PC-9 (cell line): ENCODE measurements at regions not wholly inside any gene's neighbourhood (a gene's known extent, or its start where the extent isn't known, plus 50 kb on each side); places are given as distances from the start of the nearest gene placed in this dataset.

ENCODE experiments used
- BruUV-seq: library from RNA; stranded (reverse); fragments of 400-500 nt; replicated peaks from 2 replicates; lab custom pipeline; 2021; lab: Mats Ljungman, UMichigan
- CTCF ChIA-PET: fragments of 300-600 bp; sonication (Branson Sonifier 250); formaldehyde crosslinking; loops from one replicate; lab custom pipeline; 2022; ENCODE audit warnings: antibody characterized with exemption; lab: Charles Lee
- POLR2A ChIA-PET: fragments of 300-600 bp; sonication (Branson Sonifier 250); formaldehyde crosslinking; loops from one replicate; lab custom pipeline; 2022; ENCODE audit warnings: antibody characterized with exemption; ENCODE audit not compliant: unreplicated experiment; lab: Charles Lee
- DNase-seq, 2 experiments: peaks; one replicate each; pipeline versions ENCODE4 v3.0.0 to v3.0.0-alpha.2; 2015 to 2022; ENCODE audit warnings: mixed read lengths in 1 of 2
- H2AFZ ChIP-seq: fragments of 200-600 bp; sonication (generic); 2 replicates; pipeline ENCODE4 v1.8.1; 2017; ENCODE audit warnings: antibody characterized with exemption
- H3F3A ChIP-seq: fragments of 200-600 bp; sonication (generic); 2 replicates; pipeline ENCODE4 v1.8.1; 2017; ENCODE audit warnings: antibody characterized with exemption, mild to moderate bottlenecking, low read depth; ENCODE audit not compliant: insufficient read depth
- H3K27ac ChIP-seq: fragments of 200-600 bp; sonication (generic); 2 replicates; pipeline ENCODE4 v1.6.1; 2016; ENCODE audit warnings: mixed run types
- H3K27me3 ChIP-seq: fragments of 200-600 bp; sonication (generic); 2 replicates; pipeline ENCODE4 v1.6.1; 2016; ENCODE audit warnings: low read depth, mixed run types; ENCODE audit not compliant: insufficient read depth
- H3K36me3 ChIP-seq: fragments of 200-600 bp; sonication (generic); 2 replicates; pipeline ENCODE4 v1.6.1; 2016; ENCODE audit warnings: low read depth, mixed run types
- H3K4me1 ChIP-seq: fragments of 200-600 bp; sonication (generic); replicated peaks from 2 replicates; pipeline ENCODE4 v1.6.1; 2016; ENCODE audit warnings: mixed run types; ENCODE audit not compliant: insufficient read depth
- H3K4me2 ChIP-seq: fragments of 200-600 bp; sonication (generic); 2 replicates; pipeline ENCODE4 v1.6.1; 2017; ENCODE audit warnings: mixed run types
- H3K4me3 ChIP-seq: fragments of 200-600 bp; sonication (generic); 2 replicates; pipeline ENCODE4 v1.6.1; 2016; ENCODE audit warnings: mixed run types
- H3K79me2 ChIP-seq: fragments of 200-600 bp; sonication (generic); 2 replicates; pipeline ENCODE4 v1.6.1; 2017; ENCODE audit warnings: low read depth, mixed run types
- H3K9me2 ChIP-seq: fragments of 200-600 bp; sonication (generic); 2 replicates; pipeline ENCODE4 v1.8.1; 2017; ENCODE audit warnings: mild to moderate bottlenecking; ENCODE audit not compliant: insufficient read depth
- H3K9me3 ChIP-seq: fragments of 200-600 bp; sonication (generic); 2 replicates; pipeline ENCODE4 v1.8.1; 2016; ENCODE audit warnings: low read depth; ENCODE audit not compliant: insufficient read depth
- H4K20me1 ChIP-seq: fragments of 200-600 bp; sonication (generic); 2 replicates; pipeline ENCODE4 v1.8.1; 2017; ENCODE audit not compliant: insufficient read depth
- CTCF ChIP-seq: fragments of 200-600 bp; sonication (generic); conservative IDR thresholded peaks from 2 replicates; pipeline ENCODE4 v1.6.1; 2017; ENCODE audit warnings: mixed run types, antibody characterized with exemption, mild to moderate bottlenecking, moderate library complexity
- EZH2 ChIP-seq: fragments of 200-600 bp; sonication (generic); IDR thresholded peaks from 2 replicates; pipeline ENCODE4 v1.8.0; 2017; ENCODE audit warnings: antibody characterized with exemption, low read depth
- intact Hi-C: fragments of 100-400 bp; cut with micrococcal nuclease; formaldehyde crosslinking; loops from one replicate; pipeline ENCODE4 v1.10.0; 2022; ENCODE audit not compliant: unreplicated experiment

- intact Hi-C loops: no loop called here
- no peak overlapping the region for H3K4me2 ChIP-seq
- no peaks in the 10 kb centered on the region for H3K79me2 ChIP-seq
- no peak overlapping the region for H2AFZ ChIP-seq
- no peak overlapping the region for H3K4me3 ChIP-seq
- no peaks in the 10 kb centered on the region for H3K36me3 ChIP-seq
- DNase-seq: peak in 1 of 2 experiments; percentile 40
- ChIA-PET POLR2A (no interaction called here), CTCF (no interaction called here)
- H3K9me3 ChIP-seq: no peaks in the 10 kb centered on the region
- H3K27me3 ChIP-seq: no peaks in the 10 kb centered on the region
- no peak for TF ChIP-seq CTCF
- no peak for TF ChIP-seq EZH2
- no peak overlapping the region for H3K27ac ChIP-seq
- H3F3A ChIP-seq: peaks cover 4% of the 10 kb centered on the region; the same call in 1 of the 2 replicates
- H4K20me1 ChIP-seq: no peaks in the 10 kb centered on the region
- no peaks in the 10 kb centered on the region for H3K4me1 ChIP-seq
- no peaks in the 10 kb centered on the region for H3K9me2 ChIP-seq
- BruUV-seq: no TSS peak
These were observed 67.2 kb upstream of the LHX1 start for GRCh38 chr17:36869856-36870719.

GRCh38 chr17:36870720-36870999, 66.6 kb upstream of the LHX1 start:
- Histone ChIP-seq H3K4me2 (no peak overlapping the region), H3K4me3 (no peak overlapping the region), H4K20me1 (no peaks in the 10 kb centered on the region), H3K9me3 (no peaks in the 10 kb centered on the region), H3K79me2 (no peaks in the 10 kb centered on the region), H3F3A (peaks cover 4% of the 10 kb centered on the region; the same call in 1 of the 2 replicates), H2AFZ (no peak overlapping the region), H3K36me3 (no peaks in the 10 kb centered on the region), H3K4me1 (no peaks in the 10 kb centered on the region), H3K9me2 (no peaks in the 10 kb centered on the region), H3K27me3 (no peaks in the 10 kb centered on the region), H3K27ac (no peak overlapping the region)
- no peak for TF ChIP-seq CTCF
- TF ChIP-seq EZH2: no peak
- ChIA-PET CTCF (no interaction called here), POLR2A (no interaction called here)
- no peak for DNase-seq
- intact Hi-C loops: no loop called here
- no TSS peak for BruUV-seq

- Histone ChIP-seq H3K36me3 (no peaks in the 10 kb centered on the region), H4K20me1 (no peaks in the 10 kb centered on the region), H2AFZ (no peak overlapping the region), H3K27me3 (no peaks in the 10 kb centered on the region), H3K4me1 (no peaks in the 10 kb centered on the region), H3K9me2 (no peaks in the 10 kb centered on the region), H3K9me3 (no peaks in the 10 kb centered on the region), H3K4me2 (no peak overlapping the region), H3K4me3 (no peak overlapping the region), H3K79me2 (no peaks in the 10 kb centered on the region), H3K27ac (no peak overlapping the region), H3F3A (no peaks in the 10 kb centered on the region)
- CTCF ChIA-PET: no interaction called here
- no TSS peak for BruUV-seq
- POLR2A ChIA-PET: no interaction called here
- intact Hi-C loops: no loop called here
- TF ChIP-seq CTCF (no peak), EZH2 (no peak)
- no peak for DNase-seq
These were observed 61.5 kb upstream of the LHX1 start for GRCh38 chr17:36875698-36876293.
